Keratinocyte (primary cell): ENCODE measurements at regions not wholly inside any gene's neighbourhood (a gene's known extent, or its start where the extent isn't known, plus 50 kb on each side); places are given as distances from the start of the nearest gene placed in this dataset.

Source experiments
- DNase-seq: peaks from one replicate; pipeline ENCODE4 v3.0.0-alpha.2; 2011; ENCODE audit warnings: low read depth, missing footprints, low spot score
- FAIRE-seq: peaks from 2 replicates; lab custom pipeline; 2011; peaks lifted over from hg19 to GRCh38; lab: Jason Lieb, UNC
- H2AFZ ChIP-seq: 2 replicates; pipeline ENCODE4 v1.6.0; 2012; ENCODE audit warnings: low read length, control low read depth, inconsistent platforms; ENCODE audit not compliant: control insufficient read depth
- H3K27ac ChIP-seq: 2 replicates; pipeline ENCODE4 v1.5.1; 2011; ENCODE audit warnings: low read length; ENCODE audit not compliant: control insufficient read depth, insufficient read depth
- H3K27me3 ChIP-seq: 3 replicates; pipeline ENCODE4 v1.6.0; 2011; ENCODE audit warnings: low read length; ENCODE audit not compliant: control insufficient read depth, insufficient read depth; ENCODE audit errors: extremely low read depth
- H3K36me3 ChIP-seq, 2 experiments: 2 replicates in 1 of 2; 3 replicates in 1 of 2; pipeline ENCODE4 v1.5.1; 2011; ENCODE audit warnings: low read length in 2 of 2, mild to moderate bottlenecking in 1 of 2; ENCODE audit not compliant: control insufficient read depth in 2 of 2, insufficient read depth in 2 of 2; ENCODE audit errors: extremely low read depth in 1 of 2
- H3K4me1 ChIP-seq: 3 replicates; pipeline ENCODE4 v1.5.1; 2011; ENCODE audit warnings: low read length; ENCODE audit not compliant: control insufficient read depth, insufficient read depth; ENCODE audit errors: extremely low read depth
- H3K4me2 ChIP-seq: 3 replicates; pipeline ENCODE4 v1.6.0; 2011; ENCODE audit warnings: low read depth, low read length; ENCODE audit not compliant: control insufficient read depth, insufficient read depth; ENCODE audit errors: extremely low read depth
- H3K4me3 ChIP-seq, 3 experiments: fragments of 200-600 bp in 1 of 3; sonication (generic) in 1 of 3; 2 replicates in 2 of 3; 3 replicates in 1 of 3; pipeline ENCODE4 v1.5.1; 2011 to 2016; ENCODE audit warnings: low read length in 3 of 3, mild to moderate bottlenecking in 3 of 3, control low read depth in 2 of 3, inconsistent platforms in 1 of 3, low read depth in 1 of 3, mixed read lengths in 1 of 3, mixed run types in 1 of 3, moderate library complexity in 1 of 3; ENCODE audit not compliant: control insufficient read depth in 2 of 3, insufficient read depth in 2 of 3; ENCODE audit errors: extremely low read depth in 1 of 3
- H3K79me2 ChIP-seq: 2 replicates; pipeline ENCODE4 v1.6.0; 2012; ENCODE audit warnings: low read length; ENCODE audit not compliant: control insufficient read depth, insufficient read depth
- H3K9ac ChIP-seq: 3 replicates; pipeline ENCODE4 v1.6.0; 2011; ENCODE audit warnings: low read length; ENCODE audit not compliant: control insufficient read depth, insufficient read depth; ENCODE audit errors: extremely low read depth
- H3K9me1 ChIP-seq: 3 replicates; pipeline ENCODE4 v1.6.0; 2011; ENCODE audit warnings: low read length; ENCODE audit not compliant: control insufficient read depth, insufficient read depth; ENCODE audit errors: extremely low read depth
- H3K9me3 ChIP-seq: 2 replicates; pipeline ENCODE4 v1.5.1; 2012; ENCODE audit warnings: low read depth, low read length; ENCODE audit not compliant: control insufficient read depth
- H4K20me1 ChIP-seq: 3 replicates; pipeline ENCODE4 v1.6.0; 2011; ENCODE audit warnings: low read length; ENCODE audit not compliant: control insufficient read depth, insufficient read depth; ENCODE audit errors: extremely low read depth
- EZH2 ChIP-seq: IDR thresholded peaks from one replicate; pipeline ENCODE4 v1.6.1; 2012; ENCODE audit warnings: inconsistent platforms, mild to moderate bottlenecking, low read length, moderate library complexity
- dilution Hi-C: fragments of 300-500 bp; cut with MboI; formaldehyde crosslinking; loops from one replicate; pipeline ENCODE4 v1.7.0; 2020; ENCODE audit warnings: low sequenced_read_pairs; ENCODE audit not compliant: extremely low pct_ligation_motif_present
- TF ChIP-seq, protein P1 (sequence below), 3 experiments: IDR thresholded peaks in 1 of 3; conservative IDR thresholded peaks in 1 of 3; optimal IDR thresholded peaks in 1 of 3; 2 replicates in 2 of 3; 3 replicates in 1 of 3; pipeline versions ENCODE3 to v1.5.1; 2011; ENCODE audit warnings: low read length in 3 of 3, mild to moderate bottlenecking in 3 of 3, moderate library complexity in 2 of 3, control low read depth in 1 of 3, inconsistent platforms in 1 of 3; ENCODE audit not compliant: insufficient read depth in 2 of 3; ENCODE audit errors: extremely low read depth in 1 of 3

DNA sequence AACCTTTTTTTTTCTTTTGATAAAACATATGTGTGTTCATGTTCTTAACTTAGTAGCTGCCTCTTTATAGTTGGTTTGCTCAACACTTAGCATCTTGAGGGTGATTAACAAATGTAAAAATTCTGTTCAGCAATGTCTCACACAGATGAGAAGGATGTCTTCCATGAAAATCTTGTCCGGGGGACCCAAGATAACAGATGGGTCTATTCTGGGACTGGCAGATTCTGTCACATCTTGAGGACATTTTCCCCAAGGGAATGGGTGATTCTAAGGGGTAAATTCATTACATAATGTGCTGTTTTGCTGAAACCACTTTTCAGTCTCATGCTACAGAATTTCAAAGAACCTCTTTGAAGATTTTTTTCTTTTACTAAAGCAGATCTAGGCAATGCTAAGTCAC is 342.2 kb downstream of the IGSF11 start:
- DNase-seq (no peak), FAIRE-seq (no peak)
- Histone ChIP-seq H3K27ac (no peak overlapping the region), H3K4me3 (no peak overlapping the region), H3K79me2 (no peaks in the 10 kb centered on the region), H3K9ac (no peak overlapping the region), H2AFZ (no peak overlapping the region), H3K4me2 (no peak overlapping the region), H3K4me1 (no peaks in the 10 kb centered on the region), H4K20me1 (no peaks in the 10 kb centered on the region), H3K36me3 (no peaks in the 10 kb centered on the region), H3K9me1 (no peaks in the 10 kb centered on the region), H3K9me3 (no peaks in the 10 kb centered on the region), H3K27me3 (no peaks in the 10 kb centered on the region)
- dilution Hi-C loops = no loop called here
- no peak for TF ChIP-seq EZH2
- TF ChIP-seq, protein P1, sequence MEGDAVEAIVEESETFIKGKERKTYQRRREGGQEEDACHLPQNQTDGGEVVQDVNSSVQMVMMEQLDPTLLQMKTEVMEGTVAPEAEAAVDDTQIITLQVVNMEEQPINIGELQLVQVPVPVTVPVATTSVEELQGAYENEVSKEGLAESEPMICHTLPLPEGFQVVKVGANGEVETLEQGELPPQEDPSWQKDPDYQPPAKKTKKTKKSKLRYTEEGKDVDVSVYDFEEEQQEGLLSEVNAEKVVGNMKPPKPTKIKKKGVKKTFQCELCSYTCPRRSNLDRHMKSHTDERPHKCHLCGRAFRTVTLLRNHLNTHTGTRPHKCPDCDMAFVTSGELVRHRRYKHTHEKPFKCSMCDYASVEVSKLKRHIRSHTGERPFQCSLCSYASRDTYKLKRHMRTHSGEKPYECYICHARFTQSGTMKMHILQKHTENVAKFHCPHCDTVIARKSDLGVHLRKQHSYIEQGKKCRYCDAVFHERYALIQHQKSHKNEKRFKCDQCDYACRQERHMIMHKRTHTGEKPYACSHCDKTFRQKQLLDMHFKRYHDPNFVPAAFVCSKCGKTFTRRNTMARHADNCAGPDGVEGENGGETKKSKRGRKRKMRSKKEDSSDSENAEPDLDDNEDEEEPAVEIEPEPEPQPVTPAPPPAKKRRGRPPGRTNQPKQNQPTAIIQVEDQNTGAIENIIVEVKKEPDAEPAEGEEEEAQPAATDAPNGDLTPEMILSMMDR (optimal IDR thresholded peaks at IDR 0.05 in 1 of 3, IDR thresholded peaks at IDR 0.05 in 1 of 3, conservative IDR thresholded peaks at IDR 0.05 in 1 of 3; ENCODE audit: extremely low read depth in 1 of 3, insufficient read depth in 2 of 3, low read length in 3 of 3) = no peak

DNA sequence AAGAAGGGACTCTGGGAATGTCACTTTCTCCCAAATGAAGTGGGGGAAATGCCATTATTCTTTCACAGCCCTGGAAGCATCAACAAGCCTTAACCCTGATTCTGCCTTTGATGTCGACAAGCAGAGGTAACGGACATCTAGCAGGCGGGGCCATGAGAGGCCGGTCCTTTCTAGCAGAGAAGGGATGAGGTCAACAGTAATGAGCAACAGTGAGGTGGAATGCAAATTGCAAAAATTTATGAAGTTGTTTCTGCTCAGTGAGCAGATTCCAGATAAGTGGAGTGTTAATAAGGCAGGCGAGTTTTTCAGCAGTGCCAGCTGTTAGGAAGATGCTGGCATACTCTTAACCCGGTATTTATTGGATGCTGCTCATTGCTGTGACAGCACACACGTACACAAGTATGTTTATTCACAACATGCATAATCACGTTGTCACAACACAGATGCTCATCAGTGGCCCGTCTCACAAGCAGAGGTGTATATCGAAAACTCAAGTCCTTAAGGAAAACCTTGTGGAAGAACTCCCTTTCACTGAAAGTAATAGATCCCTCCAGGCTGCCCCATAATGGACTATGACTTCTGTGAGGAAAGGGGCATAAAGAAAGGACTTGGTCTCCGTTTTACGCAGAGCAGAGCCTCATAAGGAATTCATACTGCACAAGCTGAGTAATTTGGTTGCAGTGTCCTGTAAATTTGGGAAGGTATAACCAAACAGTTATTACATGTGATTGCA is 329.0 kb downstream of the IGSF11 start:
- Histone ChIP-seq H3K9me1 (no peaks in the 10 kb centered on the region), H3K9ac (no peak overlapping the region), H3K4me1 (no peaks in the 10 kb centered on the region), H3K79me2 (no peaks in the 10 kb centered on the region), H4K20me1 (no peaks in the 10 kb centered on the region), H3K27ac (no peak overlapping the region), H3K36me3 (no peaks in the 10 kb centered on the region), H2AFZ (no peak overlapping the region), H3K4me3 (no peak overlapping the region), H3K9me3 (no peaks in the 10 kb centered on the region), H3K27me3 (no peaks in the 10 kb centered on the region), H3K4me2 (no peak overlapping the region)
- TF ChIP-seq, protein P1 (optimal IDR thresholded peaks at IDR 0.05 in 1 of 3, IDR thresholded peaks at IDR 0.05 in 1 of 3, conservative IDR thresholded peaks at IDR 0.05 in 1 of 3; ENCODE audit: extremely low read depth in 1 of 3, insufficient read depth in 2 of 3, low read length in 3 of 3) = no peak
- no peak for TF ChIP-seq EZH2
- dilution Hi-C loops = no loop called here
- FAIRE-seq (no peak), DNase-seq (no peak)
